NCI-H226 (cell line): ENCODE measurements at regions not wholly inside any gene's neighbourhood (a gene's known extent, or its start where the extent isn't known, plus 50 kb on each side); places are given as distances from the start of the nearest gene placed in this dataset.
A peak's percentile ranks its signal among the peaks of the same experiment; 100 is the strongest.
"Not testable (repeated sequence)": the region's sequence is repeated elsewhere in the genome, so short reads cannot be mapped to it uniquely, and the experiment has no call there.

Source experiments
- DNase-seq: peaks from one replicate; pipeline ENCODE4 v3.0.0-alpha.2; 2015

- no peak for DNase-seq
Observed at GRCh38 chr10:23777153-23777552, 338.3 kb downstream of the OTUD1 start.

GRCh38 chr10:23779301-23779700 lies 340.4 kb downstream of the OTUD1 start:
- DNase-seq, result no peak

GRCh38 chr10:23780331-23780730 lies 341.5 kb downstream of the OTUD1 start:
- no peak for DNase-seq

GRCh38 chr10:23786594-23786993 lies 347.7 kb downstream of the OTUD1 start:
- no peak for DNase-seq

- DNase-seq, result no peak
Observed at GRCh38 chr10:23793577-23793976, 354.7 kb downstream of the OTUD1 start.

GRCh38 chr10:23797452-23797851 lies 358.6 kb downstream of the OTUD1 start:
- not testable (repeated sequence) for DNase-seq

- DNase-seq, result no peak
Observed at GRCh38 chr10:23804125-23804524, 365.2 kb downstream of the OTUD1 start.

GRCh38 chr10:23813687-23814086 lies 374.8 kb downstream of the OTUD1 start:
- no peak for DNase-seq

GRCh38 chr10:23818484-23818883 lies 379.6 kb downstream of the OTUD1 start:
- DNase-seq, result no peak

- no peak for DNase-seq
Observed at GRCh38 chr10:23820792-23821191, 381.9 kb downstream of the OTUD1 start.

- DNase-seq, result no peak
Observed at GRCh38 chr10:23824822-23825221, 384.1 kb upstream of the KIAA1217 start.

GRCh38 chr10:23826421-23826820 lies 382.5 kb upstream of the KIAA1217 start:
- DNase-seq, result peak; percentile 6

- no peak for DNase-seq
Observed at GRCh38 chr10:23829556-23829955, 379.4 kb upstream of the KIAA1217 start.

- DNase-seq, result no peak
Observed at GRCh38 chr10:23834091-23834490, 374.8 kb upstream of the KIAA1217 start.

- DNase-seq, result no peak
Observed at GRCh38 chr10:23850631-23851030, 358.3 kb upstream of the KIAA1217 start.

- DNase-seq, result no peak
Observed at GRCh38 chr10:23859598-23859997, 349.3 kb upstream of the KIAA1217 start.

GRCh38 chr10:23864631-23865147 lies 344.2 kb upstream of the KIAA1217 start:
- no peak for DNase-seq

- not testable (repeated sequence) for DNase-seq
Observed at GRCh38 chr10:23866985-23867384, 342.0 kb upstream of the KIAA1217 start.

GRCh38 chr10:23868121-23868520 lies 340.8 kb upstream of the KIAA1217 start:
- DNase-seq, result no peak

- no peak for DNase-seq
Observed at GRCh38 chr10:23869548-23869947, 339.4 kb upstream of the KIAA1217 start.

GRCh38 chr10:23869996-23870395 lies 338.9 kb upstream of the KIAA1217 start:
- no peak for DNase-seq

- DNase-seq, result no peak
Observed at GRCh38 chr10:23870651-23871610, 338.0 kb upstream of the KIAA1217 start.

GRCh38 chr10:23872290-23872689 lies 336.6 kb upstream of the KIAA1217 start:
- DNase-seq, result no peak

GRCh38 chr10:23877791-23878320 lies 331.1 kb upstream of the KIAA1217 start:
- DNase-seq, result no peak
